Pancreas (tissue), 10 donors: ENCODE measurements at regions not wholly inside any gene's neighbourhood (a gene's known extent, or its start where the extent isn't known, plus 50 kb on each side); places are given as distances from the start of the nearest gene placed in this dataset.

Experiments
- ATAC-seq, 4 donors: fragments of 200-7000 bp; cut with Tn5 transposase; one replicate each; pipeline versions ENCODE4 v1.8.0 to v1.9.1; 2020; ENCODE audit warnings: mild to moderate bottlenecking in 4 of 4, moderate library complexity in 4 of 4
- DNase-seq, 6 donors: peaks; one replicate each; pipeline ENCODE4 v3.0.0-alpha.2; 2020
- FAIRE-seq: peaks from 2 replicates; lab custom pipeline; 2012; peaks lifted over from hg19 to GRCh38; lab: Jason Lieb, UNC
- H3K27ac ChIP-seq, 4 donors: fragments of 200-600 bp; sonication (generic); 1 replicate in 3 of 4; 2 replicates in 1 of 4; pipeline versions ENCODE4 v1.5.0 to v1.8.0; 2020
- H3K27me3 ChIP-seq, 4 donors: fragments of 200-600 bp; one replicate each; pipeline ENCODE4 v1.8.0; 2021
- H3K36me3 ChIP-seq, 3 donors: fragments of 200-600 bp; sonication (generic) in 1 of 3; one replicate each; pipeline versions ENCODE4 v1.5.0 to v1.8.0; 2020 to 2021
- H3K4me1 ChIP-seq, 3 donors: fragments of 200-600 bp; one replicate each; pipeline ENCODE4 v1.8.0; 2021
- H3K4me3 ChIP-seq, 4 donors: fragments of 200-600 bp; sonication (generic) in 2 of 4; one replicate each; pipeline versions ENCODE4 v1.5.0 to v1.8.0; 2020 to 2021
- H3K9me3 ChIP-seq, 4 donors: fragments of 200-600 bp; one replicate each; pipeline ENCODE4 v1.8.0; 2021
- WGBS, 2 donors: extraction: QIAGEN DNeasy Blood & Tissue Kit; methylation state at CpG; one replicate each; pipeline ENCODE4 v1.1.7; 2013; 5-methylcytosine and 5-hydroxymethylcytosine counted together
- intact Hi-C, 3 donors: fragments of 100-400 bp; cut with DNase I; formaldehyde crosslinking; loops; one replicate each; pipeline versions ENCODE4 v1.11.1 to v1.14.2; 2022
- TF ChIP-seq, protein P1 (sequence below), 4 donors: fragments of 200-600 bp; sonication (generic) in 3 of 4; IDR thresholded peaks; one replicate each; pipeline versions ENCODE4 v1.5.0 to v1.8.0; 2021; ENCODE audit warnings: antibody characterized with exemption in 4 of 4
- donor health status: healthy with polysubstance abuse.
- donor health status: DM: no; HTN: no; CAD: no; lungs with moderate emphysema.
- donor health status: DM: no; HTN: no; CAD: no.
- donor health status: control.
- donor health status: control.
- donor health status: Bipolar disorder and iron deficiency.
- donor health status: DM: yes; HTN: yes; CAD: no.
- donor health status: DM: no; HTN: no; CAD: no.
- donor health status: DM: no; HTN: no; CAD: no.
- donor health status: DM: yes; HTN: yes; CAD: no.

DNA sequence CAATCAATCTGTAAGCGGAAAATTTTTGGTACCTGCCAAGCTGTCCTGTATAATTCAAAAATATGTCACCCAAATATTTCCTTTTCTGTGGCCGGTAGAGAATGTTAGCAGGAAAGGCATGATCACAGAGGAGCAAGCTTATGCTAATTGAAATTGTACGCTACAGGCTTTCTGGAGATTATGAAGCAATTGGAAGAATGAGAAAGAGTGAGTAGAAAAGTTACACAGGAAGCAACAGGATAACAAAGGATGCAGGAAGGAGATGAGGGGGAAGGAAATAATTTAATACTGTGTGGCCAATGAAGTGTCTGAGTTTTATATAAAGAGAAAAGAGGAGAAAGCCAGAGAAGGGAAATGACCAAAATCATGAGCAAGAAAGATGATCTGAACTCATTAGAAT lies 627.2 kb upstream of the STXBP6 start:
- TF ChIP-seq, protein P1, sequence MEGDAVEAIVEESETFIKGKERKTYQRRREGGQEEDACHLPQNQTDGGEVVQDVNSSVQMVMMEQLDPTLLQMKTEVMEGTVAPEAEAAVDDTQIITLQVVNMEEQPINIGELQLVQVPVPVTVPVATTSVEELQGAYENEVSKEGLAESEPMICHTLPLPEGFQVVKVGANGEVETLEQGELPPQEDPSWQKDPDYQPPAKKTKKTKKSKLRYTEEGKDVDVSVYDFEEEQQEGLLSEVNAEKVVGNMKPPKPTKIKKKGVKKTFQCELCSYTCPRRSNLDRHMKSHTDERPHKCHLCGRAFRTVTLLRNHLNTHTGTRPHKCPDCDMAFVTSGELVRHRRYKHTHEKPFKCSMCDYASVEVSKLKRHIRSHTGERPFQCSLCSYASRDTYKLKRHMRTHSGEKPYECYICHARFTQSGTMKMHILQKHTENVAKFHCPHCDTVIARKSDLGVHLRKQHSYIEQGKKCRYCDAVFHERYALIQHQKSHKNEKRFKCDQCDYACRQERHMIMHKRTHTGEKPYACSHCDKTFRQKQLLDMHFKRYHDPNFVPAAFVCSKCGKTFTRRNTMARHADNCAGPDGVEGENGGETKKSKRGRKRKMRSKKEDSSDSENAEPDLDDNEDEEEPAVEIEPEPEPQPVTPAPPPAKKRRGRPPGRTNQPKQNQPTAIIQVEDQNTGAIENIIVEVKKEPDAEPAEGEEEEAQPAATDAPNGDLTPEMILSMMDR (IDR thresholded peaks at IDR 0.05): no peak
- no peak for FAIRE-seq
- 72 to 80% methylated on average over 3 of the region's 3 CpGs for WGBS, 2 donors
- intact Hi-C loops: no loop called here
- Histone ChIP-seq H3K4me1 (no peaks in the 10 kb centered on the region), H3K9me3 (no peaks in the 10 kb centered on the region), H3K27me3 (no peaks in the 10 kb centered on the region), H3K4me3 (no peak overlapping the region), H3K36me3 (no peaks in the 10 kb centered on the region), H3K27ac (no peak overlapping the region)
- ATAC-seq: no peak
- no peak for DNase-seq

DNA sequence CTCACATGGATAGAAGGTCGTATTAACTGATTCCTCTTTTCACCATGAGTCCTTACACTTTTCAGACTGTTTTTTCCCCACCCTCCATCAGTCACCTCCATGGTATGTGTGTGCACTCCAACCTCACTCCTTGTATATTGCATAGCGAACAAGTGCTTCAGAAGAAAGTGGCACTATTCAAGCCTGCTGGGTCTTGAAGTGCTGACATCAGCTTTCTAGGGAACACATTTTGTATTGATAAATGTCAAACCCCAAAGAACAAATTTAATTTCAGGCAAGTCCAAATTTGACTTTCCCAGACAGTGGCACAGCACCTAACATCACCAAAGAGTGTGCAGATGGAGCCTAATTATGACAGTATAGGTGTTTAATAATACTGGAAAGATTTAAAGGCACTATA lies 617.4 kb upstream of the STXBP6 start:
- intact Hi-C loops: no loop called here
- FAIRE-seq: no peak
- WGBS, 2 donors: 38 to 46% methylated on average over 2 of the region's 2 CpGs

DNA sequence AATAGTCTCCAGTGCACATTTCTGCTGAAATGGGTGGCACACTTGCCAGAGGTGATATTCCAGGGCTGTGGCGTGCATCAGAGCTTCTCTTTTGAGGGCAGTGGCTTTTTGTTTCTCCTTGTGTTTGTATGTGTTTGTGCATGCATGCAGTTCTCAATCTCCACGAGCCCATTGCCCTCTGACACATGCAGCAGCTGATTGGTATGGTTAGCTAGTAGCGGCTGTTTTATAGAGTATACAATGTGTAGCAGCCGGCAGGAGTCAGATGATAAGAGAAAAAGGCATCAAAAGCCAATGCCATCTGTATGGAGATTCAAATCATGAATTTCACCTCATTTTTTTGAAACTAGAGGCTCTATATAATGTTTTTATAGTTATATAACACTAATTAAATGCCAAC lies 616.9 kb upstream of the STXBP6 start:
- H3K4me3 ChIP-seq: no peak overlapping the region
- H3K27ac ChIP-seq: no peak overlapping the region
- no peaks in the 10 kb centered on the region for H3K4me1 ChIP-seq
- DNase-seq: no peak
- no peak for ATAC-seq
- intact Hi-C loops: no loop called here
- no peaks in the 10 kb centered on the region for H3K27me3 ChIP-seq
- H3K9me3 ChIP-seq: no peaks in the 10 kb centered on the region
- TF ChIP-seq, protein P1 (IDR thresholded peaks at IDR 0.05): no peak
- no peaks in the 10 kb centered on the region for H3K36me3 ChIP-seq
- 34 to 55% methylated on average over 4 of the region's 4 CpGs for WGBS, 2 donors
- no peak for FAIRE-seq

More for the DNA sequence above, 617.4 kb upstream of the STXBP6 start:
- H3K27ac ChIP-seq: no peak overlapping the region
- no peaks in the 10 kb centered on the region for H3K27me3 ChIP-seq
- H3K4me1 ChIP-seq: no peaks in the 10 kb centered on the region
- H3K36me3 ChIP-seq: no peaks in the 10 kb centered on the region
- ATAC-seq (no peak), DNase-seq (no peak)
- H3K4me3 ChIP-seq: no peak overlapping the region
- TF ChIP-seq, protein P1 (IDR thresholded peaks at IDR 0.05): no peak
- H3K9me3 ChIP-seq: no peaks in the 10 kb centered on the region

DNA sequence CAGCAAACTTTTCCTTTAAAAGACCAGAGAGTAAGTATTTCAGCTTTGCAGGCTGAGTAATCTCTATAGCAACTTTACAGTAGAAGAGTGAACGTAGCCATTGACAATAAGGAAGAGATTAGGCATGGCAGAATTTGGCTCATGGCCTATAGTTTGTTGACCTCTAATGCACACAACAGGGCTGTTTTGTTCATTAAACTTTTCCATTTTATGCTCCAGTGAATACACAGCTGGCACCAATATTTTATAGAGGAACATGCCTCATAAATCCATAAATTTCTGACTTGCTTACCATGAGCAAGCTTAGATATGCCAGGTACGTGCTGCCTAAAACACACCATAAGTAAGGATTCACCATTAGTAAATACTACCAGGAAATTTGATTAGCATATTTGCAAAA lies 609.0 kb upstream of the STXBP6 start:
- ATAC-seq (no peak), FAIRE-seq (no peak), DNase-seq (no peak)
- intact Hi-C loops: no loop called here
- TF ChIP-seq, protein P1 (IDR thresholded peaks at IDR 0.05): no peak
- H3K4me3 ChIP-seq: no peak overlapping the region
- H3K27ac ChIP-seq: no peak overlapping the region
- no peaks in the 10 kb centered on the region for H3K9me3 ChIP-seq
- H3K36me3 ChIP-seq: no peaks in the 10 kb centered on the region
- no peaks in the 10 kb centered on the region for H3K4me1 ChIP-seq
- WGBS, 2 donors: 47 to 60% methylated on average over 2 of the region's 2 CpGs
- H3K27me3 ChIP-seq: no peaks in the 10 kb centered on the region

DNA sequence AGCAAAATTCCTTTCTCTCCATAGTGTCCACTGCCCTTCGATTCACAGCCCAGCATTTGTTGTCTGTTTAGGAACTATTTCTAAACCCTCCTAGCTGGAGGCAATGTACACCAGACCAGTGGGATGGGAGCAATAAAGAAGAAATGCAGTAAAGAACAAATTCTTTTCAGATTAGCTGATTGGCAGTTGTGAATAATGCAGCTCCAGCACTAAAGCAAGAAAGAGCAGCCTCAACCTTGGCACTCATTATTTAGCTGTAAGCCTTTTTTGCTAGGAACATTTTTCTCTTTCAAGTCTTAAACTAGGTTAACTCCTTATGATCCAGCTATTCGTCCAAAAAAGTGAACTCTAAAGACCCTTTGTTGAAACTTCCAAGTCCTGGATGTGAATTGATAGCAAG lies 580.5 kb upstream of the STXBP6 start:
- WGBS, 2 donors: 9 to 29% methylated on average over 2 of the region's 2 CpGs
- TF ChIP-seq, protein P1 (IDR thresholded peaks at IDR 0.05): no peak
- intact Hi-C loops: no loop called here
- Histone ChIP-seq H3K27me3 (no peaks in the 10 kb centered on the region), H3K4me3 (no peak overlapping the region), H3K9me3 (no peaks in the 10 kb centered on the region), H3K27ac (no peak overlapping the region), H3K36me3 (no peaks in the 10 kb centered on the region), H3K4me1 (no peaks in the 10 kb centered on the region)
- ATAC-seq: no peak
- no peak for FAIRE-seq
- DNase-seq: no peak
